ENCODE measurements at regions not wholly inside any gene's neighbourhood (a gene's known extent, or its start where the extent isn't known, plus 50 kb on each side); places are given as distances from the start of the nearest gene placed in this dataset.

DNA sequence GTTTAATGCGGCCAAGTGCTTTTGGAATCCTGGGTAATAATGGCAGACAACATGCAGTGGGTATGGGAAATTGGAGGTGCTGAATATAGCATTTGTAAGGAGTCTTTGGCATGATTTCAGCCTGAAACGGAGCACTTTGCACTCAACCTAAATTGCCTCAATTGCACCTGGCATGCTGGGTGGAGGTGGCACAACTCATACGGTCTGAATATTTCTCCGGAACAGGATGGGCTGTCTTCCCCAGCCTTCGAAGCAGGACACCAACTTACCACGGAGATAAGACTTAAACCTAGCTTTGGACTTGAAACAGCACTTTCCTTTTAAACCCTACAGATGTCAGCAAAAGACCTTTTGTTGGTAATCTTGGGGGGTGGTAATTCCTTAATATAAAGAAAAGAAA lies 153.7 kb upstream of the SRRM4 start:
- TF ChIP-seq, protein P1, sequence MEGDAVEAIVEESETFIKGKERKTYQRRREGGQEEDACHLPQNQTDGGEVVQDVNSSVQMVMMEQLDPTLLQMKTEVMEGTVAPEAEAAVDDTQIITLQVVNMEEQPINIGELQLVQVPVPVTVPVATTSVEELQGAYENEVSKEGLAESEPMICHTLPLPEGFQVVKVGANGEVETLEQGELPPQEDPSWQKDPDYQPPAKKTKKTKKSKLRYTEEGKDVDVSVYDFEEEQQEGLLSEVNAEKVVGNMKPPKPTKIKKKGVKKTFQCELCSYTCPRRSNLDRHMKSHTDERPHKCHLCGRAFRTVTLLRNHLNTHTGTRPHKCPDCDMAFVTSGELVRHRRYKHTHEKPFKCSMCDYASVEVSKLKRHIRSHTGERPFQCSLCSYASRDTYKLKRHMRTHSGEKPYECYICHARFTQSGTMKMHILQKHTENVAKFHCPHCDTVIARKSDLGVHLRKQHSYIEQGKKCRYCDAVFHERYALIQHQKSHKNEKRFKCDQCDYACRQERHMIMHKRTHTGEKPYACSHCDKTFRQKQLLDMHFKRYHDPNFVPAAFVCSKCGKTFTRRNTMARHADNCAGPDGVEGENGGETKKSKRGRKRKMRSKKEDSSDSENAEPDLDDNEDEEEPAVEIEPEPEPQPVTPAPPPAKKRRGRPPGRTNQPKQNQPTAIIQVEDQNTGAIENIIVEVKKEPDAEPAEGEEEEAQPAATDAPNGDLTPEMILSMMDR (IDR thresholded peaks at IDR 0.05; ENCODE audit: borderline replicate concordance, extremely low read depth, low read length, poor library complexity, severe bottlenecking), result no peak
- TF ChIP-seq EZH2 (IDR thresholded peaks at IDR 0.05; ENCODE audit: borderline replicate concordance, low read depth, low read length, severe bottlenecking), result no peak
